Hematopoietic multipotent progenitor cell treated with erythropoietin and hydrocortisone succinate and interleukin-3 and kit ligand, for 17 days (in vitro differentiated cells): ENCODE measurements at regions not wholly inside any gene's neighbourhood (a gene's known extent, or its start where the extent isn't known, plus 50 kb on each side); places are given as distances from the start of the nearest gene placed in this dataset.

ENCODE experiments used
- DNase-seq: peaks from one replicate; pipeline ENCODE4 v3.0.0-alpha.2; 2015; ENCODE audit warnings: low spot score

- no peak for DNase-seq
These were observed 1094.9 kb downstream of the MAT2B start for GRCh38 chr5:164600274-164600673.

DNA sequence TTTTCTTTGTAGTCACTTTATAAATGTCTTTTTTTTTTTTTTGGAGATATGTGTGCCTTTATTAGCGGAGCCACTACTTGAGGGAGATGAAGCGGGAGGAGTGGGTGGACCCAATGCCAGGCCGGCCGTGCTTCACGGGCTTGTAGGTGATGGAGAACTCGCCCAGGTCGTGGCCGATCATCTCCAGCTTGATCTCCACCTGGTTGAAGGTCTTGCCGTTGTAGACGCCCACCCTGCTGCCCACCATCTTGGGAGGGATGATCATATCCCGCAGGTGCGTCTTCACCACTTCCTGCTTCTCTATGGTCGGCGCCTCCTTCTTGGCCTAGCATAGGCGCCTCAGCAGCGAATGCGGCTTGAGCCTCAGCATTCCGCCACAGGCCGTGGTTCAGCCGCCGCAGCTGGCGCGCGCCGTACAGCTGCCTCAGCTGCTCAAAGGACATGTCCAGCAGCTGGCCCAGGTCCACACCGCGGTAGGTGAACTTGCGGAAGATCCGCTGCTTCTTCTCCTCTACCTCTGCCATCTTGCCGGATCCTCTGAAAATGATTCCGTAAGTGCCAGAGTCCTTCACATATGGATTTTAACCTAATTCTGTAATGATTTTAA is 1095.6 kb downstream of the MAT2B start:
- no peak for DNase-seq

- no peak for DNase-seq
These were observed 1103.1 kb downstream of the MAT2B start for GRCh38 chr5:164608507-164608906.

- no peak for DNase-seq
These were observed 1105.0 kb downstream of the MAT2B start for GRCh38 chr5:164610374-164610773.

DNA sequence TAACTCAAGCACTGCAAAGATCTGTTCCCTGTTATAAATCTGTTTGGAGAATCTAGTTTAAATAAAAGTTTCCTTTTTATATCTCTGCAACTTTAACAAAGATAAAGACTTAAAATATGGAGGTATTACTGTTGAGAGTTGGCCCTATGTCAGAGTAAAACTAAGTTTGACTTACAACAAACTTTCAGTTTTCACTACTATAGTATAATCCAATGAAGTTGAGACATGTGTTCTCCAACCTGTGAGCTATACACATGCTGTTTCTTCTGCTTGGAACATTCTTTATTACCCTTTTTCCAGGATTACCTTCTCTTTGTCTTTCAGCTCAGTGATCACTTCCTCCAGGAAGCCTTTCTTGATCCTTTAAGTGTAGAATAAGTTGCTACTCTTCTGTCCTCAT is 1109.3 kb downstream of the MAT2B start:
- DNase-seq, result no peak

DNA sequence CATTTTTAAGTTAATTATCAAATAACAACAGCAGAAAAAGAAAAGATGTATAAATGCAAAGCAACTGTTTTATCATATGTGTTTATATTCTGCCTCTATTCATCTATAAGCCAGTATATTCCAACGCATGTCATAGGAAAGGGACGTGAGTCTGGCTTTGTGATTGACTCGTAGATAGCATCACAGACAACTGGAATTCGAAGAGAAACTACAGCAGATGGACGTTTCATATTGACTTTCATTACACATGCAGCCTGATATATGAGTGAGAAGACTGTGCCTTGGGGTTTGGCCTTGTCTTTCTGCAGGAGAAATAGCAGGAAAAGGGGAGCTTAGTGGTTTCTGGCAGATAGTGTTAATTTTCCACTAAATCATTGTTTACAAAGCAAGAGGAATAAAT is 1111.9 kb downstream of the MAT2B start:
- DNase-seq, result no peak

- no peak for DNase-seq
These were observed 1121.6 kb downstream of the MAT2B start for GRCh38 chr5:164627021-164627420.

- no peak for DNase-seq
These were observed 1131.0 kb downstream of the MAT2B start for GRCh38 chr5:164636456-164636855.

- no peak for DNase-seq
These were observed 1132.6 kb downstream of the MAT2B start for GRCh38 chr5:164637931-164638521.

- DNase-seq, result no peak
These were observed 1143.8 kb downstream of the MAT2B start for GRCh38 chr5:164649266-164649665.

DNA sequence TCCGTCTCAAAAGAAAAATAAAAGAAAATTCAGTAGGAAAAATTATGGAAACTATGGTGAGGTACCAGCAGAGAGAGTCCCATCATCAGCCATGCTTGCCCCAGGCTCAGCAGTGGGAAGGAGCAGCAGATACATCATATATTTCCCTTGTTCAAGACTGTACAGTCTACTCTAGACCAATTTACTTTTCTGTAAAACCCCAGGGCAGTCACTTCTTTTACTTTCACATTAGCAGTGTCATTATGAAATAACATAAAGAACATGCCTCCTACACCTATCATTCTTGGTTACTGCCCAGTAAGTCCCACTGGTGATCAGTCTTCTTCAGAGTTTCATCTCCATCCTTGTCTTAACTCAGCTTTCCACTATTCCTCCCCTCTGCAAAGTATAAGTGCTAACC is 1145.0 kb downstream of the MAT2B start:
- DNase-seq, result no peak

- no peak for DNase-seq
These were observed 1146.3 kb downstream of the MAT2B start for GRCh38 chr5:164651546-164652275.

DNA sequence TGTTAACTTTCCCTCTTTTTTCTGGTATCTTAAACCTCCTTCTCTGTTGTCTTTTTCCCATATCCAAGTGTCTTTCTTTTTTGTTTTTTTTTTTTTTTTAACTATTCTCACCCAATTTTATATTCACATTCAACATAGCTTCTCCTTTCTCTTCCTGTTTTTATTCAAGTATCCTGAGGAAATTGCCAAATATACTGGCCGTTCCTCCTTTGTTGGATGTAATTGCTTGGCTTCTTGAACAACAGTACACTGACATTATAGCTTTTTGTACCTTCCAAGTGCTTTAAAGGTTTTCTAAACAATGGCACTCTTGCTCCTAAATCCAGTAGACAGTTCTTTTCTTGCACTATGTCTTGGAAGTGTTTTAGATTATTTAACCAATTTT is 1146.8 kb downstream of the MAT2B start:
- DNase-seq, result no peak

DNA sequence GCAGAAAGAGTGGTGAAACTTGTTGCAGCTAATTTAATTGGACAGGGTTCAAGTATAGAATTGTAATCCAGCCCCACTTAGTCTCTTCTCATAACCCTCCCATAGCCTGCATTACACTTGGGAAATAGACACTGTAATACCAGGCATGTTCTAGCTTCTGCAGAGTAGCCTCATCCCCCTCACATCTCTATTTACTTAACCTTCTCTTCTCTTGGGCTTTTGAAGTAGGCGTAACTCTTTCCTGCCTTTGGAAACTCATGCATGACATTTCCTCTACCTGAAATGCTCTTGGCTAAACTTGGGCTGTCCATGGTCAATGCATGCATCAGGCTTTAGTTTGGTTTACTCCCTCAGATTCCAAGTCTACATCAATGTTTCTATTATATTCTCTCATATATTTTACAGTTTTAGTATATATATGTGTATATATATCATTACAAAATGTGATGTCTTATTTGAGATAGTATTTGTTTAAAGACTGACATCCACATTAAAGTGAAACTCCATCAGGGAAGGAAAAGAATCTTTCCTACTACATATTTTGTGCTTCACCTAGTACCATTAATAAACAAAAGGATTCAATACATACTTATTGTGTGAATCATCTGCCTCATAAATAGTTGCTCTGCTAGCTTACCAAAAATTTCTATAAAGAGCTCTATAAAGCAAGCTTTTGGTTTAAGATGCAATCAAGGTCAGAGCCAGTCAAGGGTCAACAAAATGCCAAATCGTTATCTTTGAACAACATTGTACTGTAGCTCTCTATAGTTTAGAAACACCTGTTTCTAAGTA is 1158.0 kb downstream of the MAT2B start:
- no peak for DNase-seq

GRCh38 chr5:164671640-164672039 is 1166.2 kb downstream of the MAT2B start:
- DNase-seq, result no peak

- no peak for DNase-seq
These were observed 1166.8 kb downstream of the MAT2B start for GRCh38 chr5:164672205-164672604.

DNA sequence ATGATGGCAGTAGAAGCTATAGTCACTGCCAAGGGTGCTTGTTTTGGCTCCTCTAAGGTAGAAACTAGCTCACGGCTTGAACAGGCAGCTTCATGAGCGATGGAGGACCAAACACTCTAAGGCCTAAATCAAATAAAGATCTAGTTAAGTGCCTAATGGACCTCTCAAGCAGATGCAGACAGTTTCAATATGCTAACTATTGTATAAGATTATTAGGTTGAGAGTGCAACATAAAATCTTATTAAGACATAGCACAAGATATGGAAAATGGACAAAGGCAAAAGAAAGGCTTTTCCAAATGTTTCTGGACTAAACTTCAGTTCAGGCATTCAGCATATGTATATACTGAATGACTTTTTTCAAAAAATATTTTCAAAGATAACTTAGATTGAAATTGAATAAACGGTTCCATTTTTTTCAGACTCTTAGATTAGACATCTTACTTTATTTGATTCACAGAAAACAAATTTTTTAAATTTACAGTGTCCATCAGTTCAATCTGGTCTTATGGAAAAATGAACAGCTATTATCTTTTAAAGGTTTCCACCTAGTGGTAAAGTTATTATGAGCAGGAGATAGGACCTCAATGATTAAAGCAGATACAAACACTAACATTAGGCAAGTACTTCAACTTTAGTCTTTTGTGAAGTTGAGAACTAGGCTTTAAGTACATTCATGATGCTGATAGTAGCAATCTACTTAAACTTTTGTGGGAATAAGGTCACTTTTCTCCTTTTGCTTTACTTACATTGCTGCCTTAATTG is 1167.7 kb downstream of the MAT2B start:
- DNase-seq, result no peak

DNA sequence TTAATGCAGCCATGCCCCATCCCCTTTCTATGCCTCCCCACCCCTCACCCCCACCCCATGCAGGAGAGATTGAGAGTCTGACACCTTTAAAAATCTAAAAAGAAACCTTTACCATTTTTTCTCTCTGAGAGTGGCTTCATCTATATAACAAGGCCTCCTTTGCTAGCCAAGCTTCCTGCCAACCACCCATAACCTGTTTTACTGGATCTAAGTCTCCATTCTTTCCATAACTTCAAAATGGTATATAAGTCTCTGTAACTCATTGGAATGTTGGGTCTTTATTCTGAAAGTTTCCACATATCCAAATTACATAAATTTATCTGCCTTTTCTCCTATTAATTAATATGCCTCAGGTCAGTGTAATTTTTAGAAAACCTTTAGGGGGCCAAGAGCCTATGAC is 1174.0 kb downstream of the MAT2B start:
- no peak for DNase-seq

DNA sequence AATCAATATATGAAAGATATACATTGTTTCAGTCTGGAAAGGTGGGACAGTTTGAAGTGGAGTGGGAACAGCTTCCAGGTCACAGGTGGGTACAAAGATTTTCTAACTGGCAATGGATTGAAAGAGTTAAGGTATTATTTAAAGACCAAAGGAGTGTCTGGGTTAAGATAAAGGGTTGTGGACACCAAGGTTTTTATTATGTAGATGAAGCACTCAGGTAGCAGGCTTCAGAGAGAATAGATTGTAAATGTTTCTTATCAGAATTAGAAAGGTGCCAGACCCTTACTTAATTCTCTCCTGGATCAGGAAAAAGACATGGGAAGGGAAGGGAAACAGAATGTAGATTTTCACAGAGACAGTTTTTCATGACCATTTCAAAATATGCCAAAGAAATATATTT is 1174.8 kb downstream of the MAT2B start:
- DNase-seq, result no peak

GRCh38 chr5:164680812-164681520 is 1175.5 kb downstream of the MAT2B start:
- DNase-seq, result no peak

- no peak for DNase-seq
These were observed 1182.0 kb downstream of the MAT2B start for GRCh38 chr5:164687391-164687790.
